Mesenchymal stem cell (in vitro differentiated cells and primary cell): ENCODE measurements at regions not wholly inside any gene's neighbourhood (a gene's known extent, or its start where the extent isn't known, plus 50 kb on each side); places are given as distances from the start of the nearest gene placed in this dataset.

Experiments
- DNase-seq: peaks from one replicate; pipeline ENCODE4 v3.0.0-alpha.2; 2013
- H2AFZ ChIP-seq: one replicate; pipeline ENCODE4 v1.6.1; 2013; ENCODE audit warnings: low read depth, mild to moderate bottlenecking, control low read depth, inconsistent platforms, low read length, moderate library complexity
- H2AK5ac ChIP-seq: 2 replicates; pipeline ENCODE4 v1.6.1; 2013; ENCODE audit warnings: low read length, moderate library complexity, mild to moderate bottlenecking, inconsistent platforms; ENCODE audit not compliant: severe bottlenecking
- H2BK120ac ChIP-seq: one replicate; pipeline ENCODE4 v1.6.1; 2013; ENCODE audit warnings: low read depth, mild to moderate bottlenecking, inconsistent platforms, low read length, moderate library complexity
- H2BK12ac ChIP-seq, 2 experiments: one replicate each; pipeline ENCODE4 v1.6.1; 2013; ENCODE audit warnings: inconsistent platforms in 2 of 2, low read length in 2 of 2, mild to moderate bottlenecking in 2 of 2, moderate library complexity in 2 of 2, control low read depth in 1 of 2
- H2BK15ac ChIP-seq: one replicate; pipeline ENCODE4 v1.6.1; 2013; ENCODE audit warnings: mild to moderate bottlenecking, low read depth, inconsistent platforms; ENCODE audit not compliant: poor library complexity, severe bottlenecking
- H2BK5ac ChIP-seq: 2 replicates; pipeline ENCODE4 v1.6.1; 2013; ENCODE audit warnings: low read depth, mild to moderate bottlenecking, low read length, control low read depth, inconsistent platforms; ENCODE audit not compliant: poor library complexity, severe bottlenecking
- H3K14ac ChIP-seq, 2 experiments: one replicate each; pipeline ENCODE4 v1.6.1; 2013; ENCODE audit warnings: inconsistent platforms in 2 of 2, low read length in 2 of 2, control low read depth in 1 of 2, mild to moderate bottlenecking in 1 of 2, moderate library complexity in 1 of 2
- H3K18ac ChIP-seq, 2 experiments: one replicate each; pipeline ENCODE4 v1.6.1; 2013; ENCODE audit warnings: inconsistent platforms in 2 of 2, low read length in 2 of 2, control low read depth in 1 of 2, low read depth in 1 of 2, mild to moderate bottlenecking in 1 of 2
- H3K23ac ChIP-seq, 2 experiments: one replicate each; pipeline ENCODE4 v1.6.1; 2013; ENCODE audit warnings: inconsistent platforms in 2 of 2, low read length in 2 of 2, mild to moderate bottlenecking in 2 of 2, moderate library complexity in 2 of 2, control low read depth in 1 of 2
- H3K27ac ChIP-seq: 2 replicates; pipeline ENCODE4 v1.5.1; 2013; ENCODE audit warnings: mild to moderate bottlenecking, moderate library complexity, low read length, control low read depth, inconsistent platforms; ENCODE audit not compliant: poor library complexity, severe bottlenecking
- H3K27me3 ChIP-seq, 2 experiments: 2 replicates each; pipeline versions ENCODE4 v1.6.1 to v1.7.0; 2013; ENCODE audit warnings: low read length in 2 of 2, mild to moderate bottlenecking in 2 of 2, moderate library complexity in 2 of 2, control low read depth in 1 of 2, inconsistent platforms in 1 of 2; ENCODE audit not compliant: control insufficient read depth in 1 of 2, insufficient read depth in 1 of 2
- H3K36me3 ChIP-seq, 2 experiments: 2 replicates each; pipeline versions ENCODE4 v1.6.1 to v1.7.0; 2013; ENCODE audit warnings: low read length in 2 of 2, control low read depth in 1 of 2, inconsistent platforms in 1 of 2, low read depth in 1 of 2, mild to moderate bottlenecking in 1 of 2; ENCODE audit not compliant: insufficient read depth in 2 of 2, control insufficient read depth in 1 of 2
- H3K4ac ChIP-seq, 2 experiments: one replicate each; pipeline ENCODE4 v1.6.1; 2013; ENCODE audit warnings: inconsistent platforms in 2 of 2, low read length in 2 of 2, mild to moderate bottlenecking in 2 of 2, moderate library complexity in 2 of 2, control low read depth in 1 of 2, low read depth in 1 of 2
- H3K4me1 ChIP-seq: 2 replicates; pipeline ENCODE4 v1.6.1; 2013; ENCODE audit warnings: low read depth, low read length, control low read depth; ENCODE audit not compliant: control insufficient read depth, insufficient read depth
- H3K4me2 ChIP-seq: 2 replicates; pipeline ENCODE4 v1.6.1; 2013; ENCODE audit warnings: low read length, mild to moderate bottlenecking, inconsistent platforms; ENCODE audit not compliant: poor library complexity, severe bottlenecking
- H3K4me3 ChIP-seq, 2 experiments: 2 replicates each; pipeline versions ENCODE4 v1.5.1 to v1.7.0; 2013; ENCODE audit warnings: low read length in 2 of 2, mild to moderate bottlenecking in 2 of 2, control low read depth in 1 of 2, low read depth in 1 of 2; ENCODE audit not compliant: insufficient read depth in 1 of 2
- H3K79me1 ChIP-seq: replicated peaks from 2 replicates; pipeline ENCODE4 v1.6.1; 2013; ENCODE audit warnings: mild to moderate bottlenecking, control low read depth, low read length, inconsistent platforms; ENCODE audit not compliant: poor library complexity, severe bottlenecking
- H3K9ac ChIP-seq: 2 replicates; pipeline ENCODE4 v1.7.0; 2013; ENCODE audit warnings: mild to moderate bottlenecking, low read length, moderate library complexity
- H3K9me3 ChIP-seq: 2 replicates; pipeline ENCODE4 v1.7.0; 2013; ENCODE audit warnings: mild to moderate bottlenecking, low read length; ENCODE audit not compliant: control insufficient read depth
- H4K8ac ChIP-seq: one replicate; pipeline ENCODE4 v1.6.1; 2013; ENCODE audit warnings: inconsistent platforms, mild to moderate bottlenecking, low read length, moderate library complexity
- H4K91ac ChIP-seq: one replicate; pipeline ENCODE4 v1.6.1; 2013; ENCODE audit warnings: mild to moderate bottlenecking, low read length, inconsistent platforms
- WGBS: methylation state at CpG from one replicate; pipeline ENCODE4 v1.1.7; 2013; ENCODE audit warnings: mixed read lengths; 5-methylcytosine and 5-hydroxymethylcytosine counted together

- Histone ChIP-seq H3K23ac (no peak overlapping the region), H3K36me3 (no peaks in the 10 kb centered on the region), H2BK12ac (no peak overlapping the region), H2BK120ac (no peak overlapping the region), H3K79me1 (no peaks in the 10 kb centered on the region), H3K27me3 (no peaks in the 10 kb centered on the region), H3K4ac (no peak overlapping the region), H3K4me3 (no peak overlapping the region), H3K4me1 (peaks cover 3% of the 10 kb centered on the region), H3K9ac (no peak overlapping the region), H3K27ac (no peak overlapping the region), H2AFZ (no peak overlapping the region), H4K8ac (no peak overlapping the region), H3K18ac (no peak overlapping the region), H3K4me2 (no peak overlapping the region), H3K9me3 (peaks cover 4% of the 10 kb centered on the region), H2BK5ac (no peak overlapping the region), H2BK15ac (no peak overlapping the region), H4K91ac (no peak overlapping the region), H3K14ac (no peak overlapping the region), H2AK5ac (no peak overlapping the region)
- no CpG with 5 or more reads among the region's 1 CpG for WGBS
- DNase-seq = no peak
Observed at GRCh38 chr7:42858570-42858969, 53.3 kb downstream of the C7orf25 start.

- no peak overlapping the region for H3K4ac ChIP-seq
- H3K79me1 ChIP-seq = no peaks in the 10 kb centered on the region
- no peaks in the 10 kb centered on the region for H3K9me3 ChIP-seq
- H3K23ac ChIP-seq = no peak overlapping the region
- H2BK12ac ChIP-seq = no peak overlapping the region
- H3K36me3 ChIP-seq = no peaks in the 10 kb centered on the region
- H4K8ac ChIP-seq = no peak overlapping the region
- H2BK5ac ChIP-seq = no peak overlapping the region
- H3K4me1 ChIP-seq = peaks cover 3% of the 10 kb centered on the region
- H4K91ac ChIP-seq = no peak overlapping the region
- H2AK5ac ChIP-seq = no peak overlapping the region
- H2AFZ ChIP-seq = no peak overlapping the region
- peaks cover 4 to 13% of the 10 kb centered on the region in 2 experiments for H3K27me3 ChIP-seq
- 95% methylated on average over 19 of the region's 19 CpGs for WGBS
- no peak overlapping the region for H3K4me2 ChIP-seq
- H3K14ac ChIP-seq = no peak overlapping the region
- no peak for DNase-seq
- peak overlapping the region in 1 of 2 experiments; percentile 81 for H3K4me3 ChIP-seq
- no peak overlapping the region for H3K27ac ChIP-seq
- no peak overlapping the region for H2BK15ac ChIP-seq
- peak overlapping the region; percentile 82 for H3K9ac ChIP-seq
- H3K18ac ChIP-seq = no peak overlapping the region
- H2BK120ac ChIP-seq = no peak overlapping the region
Observed at GRCh38 chr7:42856605-42856987, 55.3 kb downstream of the C7orf25 start.

- Histone ChIP-seq H2BK5ac (no peak overlapping the region), H2AK5ac (no peak overlapping the region), H3K4me2 (no peak overlapping the region), H3K27ac (no peak overlapping the region), H3K9me3 (no peaks in the 10 kb centered on the region), H3K4me3 (no peak overlapping the region), H2BK12ac (no peak overlapping the region), H3K14ac (no peak overlapping the region), H4K8ac (no peak overlapping the region), H3K4me1 (peaks cover 3% of the 10 kb centered on the region), H3K4ac (no peak overlapping the region), H2BK15ac (no peak overlapping the region), H3K23ac (no peak overlapping the region), H3K18ac (no peak overlapping the region), H4K91ac (no peak overlapping the region), H3K36me3 (no peaks in the 10 kb centered on the region), H2AFZ (no peak overlapping the region), H3K79me1 (no peaks in the 10 kb centered on the region), H3K9ac (no peak overlapping the region), H3K27me3 (peaks cover 4 to 17% of the 10 kb centered on the region in 2 experiments), H2BK120ac (no peak overlapping the region)
- WGBS = 94% methylated on average over 11 of the region's 11 CpGs
- DNase-seq = no peak
Observed at GRCh38 chr7:42854571-42855118, 57.2 kb downstream of the C7orf25 start.

- Histone ChIP-seq H4K8ac (no peak overlapping the region), H3K9me3 (no peaks in the 10 kb centered on the region), H2BK15ac (no peak overlapping the region), H3K23ac (no peak overlapping the region), H4K91ac (no peak overlapping the region), H3K4me1 (no peaks in the 10 kb centered on the region), H2BK120ac (no peak overlapping the region), H3K79me1 (no peaks in the 10 kb centered on the region), H3K27ac (no peak overlapping the region), H2AFZ (no peak overlapping the region), H2BK12ac (no peak overlapping the region), H3K4me3 (no peak overlapping the region), H3K18ac (no peak overlapping the region), H3K36me3 (no peaks in the 10 kb centered on the region), H3K4ac (no peak overlapping the region), H3K14ac (no peak overlapping the region), H3K4me2 (no peak overlapping the region), H2AK5ac (no peak overlapping the region), H3K27me3 (peaks cover 4 to 17% of the 10 kb centered on the region in 2 experiments), H3K9ac (no peak overlapping the region), H2BK5ac (no peak overlapping the region)
- DNase-seq = no peak
- WGBS = 81% methylated on average over 3 of the region's 4 CpGs
Observed at GRCh38 chr7:42852531-42852930, 59.3 kb downstream of the C7orf25 start.
